Tibial nerve (tissue), 4 donors: ENCODE measurements at regions not wholly inside any gene's neighbourhood (a gene's known extent, or its start where the extent isn't known, plus 50 kb on each side); places are given as distances from the start of the nearest gene placed in this dataset.

Experiments
- DNase-seq, 2 donors: peaks; one replicate each; pipeline ENCODE4 v3.0.0-alpha.2; 2019; ENCODE audit warnings: low spot score in 2 of 2
- H3K27ac ChIP-seq, 4 donors: fragments of 200-600 bp; sonication (generic) in 3 of 4; one replicate each; pipeline ENCODE4 v1.5.1; 2017 to 2019; ENCODE audit warnings: mild to moderate bottlenecking in 1 of 4
- H3K27me3 ChIP-seq, 2 donors: fragments of 200-600 bp; sonication (generic) in 1 of 2; one replicate each; pipeline versions ENCODE4 v1.5.1 to v1.6.0; 2017 to 2019
- H3K36me3 ChIP-seq, 3 donors: fragments of 200-600 bp; sonication (generic); one replicate each; pipeline ENCODE4 v1.5.1; 2018 to 2019
- H3K4me1 ChIP-seq, 4 donors: fragments of 200-600 bp; sonication (generic) in 3 of 4; one replicate each; pipeline ENCODE4 v1.5.1; 2017 to 2019
- H3K4me3 ChIP-seq, 4 donors: fragments of 200-600 bp; sonication (generic) in 3 of 4; one replicate each; pipeline ENCODE4 v1.5.1; 2017 to 2019; ENCODE audit warnings: mild to moderate bottlenecking in 1 of 4, moderate library complexity in 1 of 4
- H3K9me3 ChIP-seq, 4 donors: fragments of 200-600 bp; sonication (generic) in 3 of 4; one replicate each; pipeline ENCODE4 v1.5.1; 2017 to 2019
- EP300 ChIP-seq, 2 donors: sonication (generic); formaldehyde crosslinking; IDR thresholded peaks; one replicate each; pipeline ENCODE4 v1.6.1; 2017; ENCODE audit warnings: antibody characterized with exemption in 2 of 2, mild to moderate bottlenecking in 1 of 2
- POLR2A ChIP-seq, 2 donors: fragments of 450-650 bp; IDR thresholded peaks; one replicate each; pipeline ENCODE4 v1.6.1; 2017; ENCODE audit warnings: antibody characterized with exemption in 2 of 2, mild to moderate bottlenecking in 2 of 2, moderate library complexity in 2 of 2
- WGBS, 2 donors: methylation state at CpG; one replicate each; pipeline ENCODE4 v1.1.5; 2018; 5-methylcytosine and 5-hydroxymethylcytosine counted together
- TF ChIP-seq, protein P1 (sequence below), 5 experiments: fragments of 200-600 bp in 3 of 5; fragments of 450-650 bp in 2 of 5; sonication (generic) in 3 of 5; IDR thresholded peaks; one replicate each; pipeline ENCODE4 v1.5.1; 2016 to 2019; ENCODE audit warnings: antibody characterized with exemption in 5 of 5, mild to moderate bottlenecking in 3 of 5, moderate library complexity in 2 of 5

DNA sequence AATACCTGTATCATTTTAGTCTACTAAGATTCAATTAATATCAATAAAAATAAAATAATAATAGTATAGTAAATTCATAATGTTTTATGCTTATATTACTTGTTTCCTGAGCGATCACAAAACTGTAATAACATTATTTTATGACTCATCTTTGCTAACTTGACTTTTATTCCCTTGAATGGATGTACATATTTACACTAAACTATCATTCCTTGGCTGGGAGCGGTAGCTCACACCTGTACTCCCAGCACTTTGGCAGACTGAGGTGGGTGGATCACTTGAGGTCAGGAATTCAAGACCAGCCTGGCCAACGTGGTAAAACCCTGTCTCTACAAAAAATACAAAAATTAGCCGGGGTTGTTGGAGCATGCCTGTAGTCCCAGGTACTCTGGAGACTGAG lies 104.0 kb upstream of the SLC34A2 start:
- Histone ChIP-seq H3K4me1 (peaks cover 0 to 5% (median 0%) of the 10 kb centered on the region in 4 donors), H3K9me3 (peaks cover 0 to 5% (median 0%) of the 10 kb centered on the region in 4 donors), H3K27me3 (no peaks in the 10 kb centered on the region), H3K4me3 (no peak overlapping the region), H3K27ac (no peak overlapping the region), H3K36me3 (no peaks in the 10 kb centered on the region)
- TF ChIP-seq POLR2A (IDR thresholded peaks at IDR 0.05) = no peak
- TF ChIP-seq EP300 (IDR thresholded peaks at IDR 0.05) = no peak
- TF ChIP-seq, protein P1, sequence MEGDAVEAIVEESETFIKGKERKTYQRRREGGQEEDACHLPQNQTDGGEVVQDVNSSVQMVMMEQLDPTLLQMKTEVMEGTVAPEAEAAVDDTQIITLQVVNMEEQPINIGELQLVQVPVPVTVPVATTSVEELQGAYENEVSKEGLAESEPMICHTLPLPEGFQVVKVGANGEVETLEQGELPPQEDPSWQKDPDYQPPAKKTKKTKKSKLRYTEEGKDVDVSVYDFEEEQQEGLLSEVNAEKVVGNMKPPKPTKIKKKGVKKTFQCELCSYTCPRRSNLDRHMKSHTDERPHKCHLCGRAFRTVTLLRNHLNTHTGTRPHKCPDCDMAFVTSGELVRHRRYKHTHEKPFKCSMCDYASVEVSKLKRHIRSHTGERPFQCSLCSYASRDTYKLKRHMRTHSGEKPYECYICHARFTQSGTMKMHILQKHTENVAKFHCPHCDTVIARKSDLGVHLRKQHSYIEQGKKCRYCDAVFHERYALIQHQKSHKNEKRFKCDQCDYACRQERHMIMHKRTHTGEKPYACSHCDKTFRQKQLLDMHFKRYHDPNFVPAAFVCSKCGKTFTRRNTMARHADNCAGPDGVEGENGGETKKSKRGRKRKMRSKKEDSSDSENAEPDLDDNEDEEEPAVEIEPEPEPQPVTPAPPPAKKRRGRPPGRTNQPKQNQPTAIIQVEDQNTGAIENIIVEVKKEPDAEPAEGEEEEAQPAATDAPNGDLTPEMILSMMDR (IDR thresholded peaks at IDR 0.05) = no peak
- DNase-seq = no peak
- WGBS, 2 donors = 70 to 74% methylated on average over 4 of the region's 4 CpGs

DNA sequence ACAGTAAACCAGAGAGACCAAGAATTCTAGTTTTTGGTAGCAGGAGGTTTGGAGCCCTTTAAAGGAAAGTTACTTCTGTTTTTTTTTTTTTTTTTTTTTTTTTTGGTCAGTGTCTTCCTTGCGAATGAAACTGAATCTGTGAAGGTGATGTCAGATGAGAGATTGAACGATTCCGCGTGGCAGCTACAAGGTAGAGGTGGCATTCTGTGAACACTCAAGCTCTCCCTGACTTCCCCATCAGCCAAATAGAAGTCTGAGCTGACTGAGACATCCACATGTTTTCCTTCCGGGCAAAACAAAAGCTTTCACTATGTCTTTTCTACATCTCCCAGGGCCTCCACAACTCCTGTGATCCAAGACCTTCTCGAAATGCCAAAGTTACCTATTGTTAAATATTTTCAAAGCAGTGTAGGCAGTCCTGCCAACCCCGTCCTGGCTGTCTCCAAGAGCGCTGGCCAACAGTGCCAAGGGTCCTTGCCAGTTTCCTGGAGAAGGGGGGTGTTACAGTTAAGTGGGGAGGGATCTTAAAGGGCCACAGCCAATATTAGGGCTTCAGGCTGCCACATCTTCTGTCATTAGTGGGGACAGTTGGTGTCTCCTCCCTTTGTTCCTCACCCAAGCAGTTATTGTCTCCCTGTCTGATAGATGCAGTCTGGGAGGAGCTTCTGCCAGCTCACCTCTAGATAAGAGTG lies 102.9 kb upstream of the SLC34A2 start:
- DNase-seq = no peak
- Histone ChIP-seq H3K27ac (peak overlapping the region in 2 of 4 donors; percentile 31 to 36), H3K4me3 (no peak overlapping the region), H3K9me3 (peaks cover 0 to 5% (median 0%) of the 10 kb centered on the region in 4 donors), H3K36me3 (no peaks in the 10 kb centered on the region), H3K4me1 (peaks cover 0 to 5% (median 0%) of the 10 kb centered on the region in 4 donors), H3K27me3 (no peaks in the 10 kb centered on the region)
- TF ChIP-seq, protein P1 (IDR thresholded peaks at IDR 0.05) = no peak
- TF ChIP-seq POLR2A (IDR thresholded peaks at IDR 0.05) (no peak), EP300 (IDR thresholded peaks at IDR 0.05) (no peak)
- 45 to 52% methylated on average over 8 of the region's 8 CpGs for WGBS, 2 donors

DNA sequence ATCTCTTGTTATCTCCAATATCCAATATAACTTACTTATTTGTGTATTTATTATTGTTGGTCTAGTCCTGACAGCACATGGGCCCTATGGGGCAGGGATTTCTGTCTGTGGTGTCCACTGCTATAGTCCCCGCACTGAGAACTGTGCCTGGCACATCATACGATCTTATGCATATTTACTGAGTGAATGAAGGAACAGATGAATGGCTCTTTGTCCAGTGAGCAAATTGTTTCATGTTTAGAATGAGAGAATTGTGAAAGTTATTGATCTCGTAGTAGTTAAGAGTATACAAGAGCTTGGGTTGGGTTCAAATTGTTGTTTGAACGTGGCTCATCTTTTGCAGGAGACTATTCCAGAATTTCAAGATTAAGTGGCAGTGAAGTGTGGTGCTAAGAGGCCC lies 96.1 kb upstream of the SLC34A2 start:
- H3K27ac ChIP-seq = no peak overlapping the region
- no peaks in the 10 kb centered on the region for H3K36me3 ChIP-seq
- WGBS, 2 donors = 49 to 53% methylated on average over 4 of the region's 4 CpGs
- TF ChIP-seq EP300 (IDR thresholded peaks at IDR 0.05) = no peak
- TF ChIP-seq, protein P1 (IDR thresholded peaks at IDR 0.05) = no peak
- TF ChIP-seq POLR2A (IDR thresholded peaks at IDR 0.05) = no peak
- no peaks in the 10 kb centered on the region for H3K4me1 ChIP-seq
- no peak for DNase-seq
- no peak overlapping the region for H3K4me3 ChIP-seq
- no peaks in the 10 kb centered on the region for H3K9me3 ChIP-seq
- no peaks in the 10 kb centered on the region for H3K27me3 ChIP-seq

DNA sequence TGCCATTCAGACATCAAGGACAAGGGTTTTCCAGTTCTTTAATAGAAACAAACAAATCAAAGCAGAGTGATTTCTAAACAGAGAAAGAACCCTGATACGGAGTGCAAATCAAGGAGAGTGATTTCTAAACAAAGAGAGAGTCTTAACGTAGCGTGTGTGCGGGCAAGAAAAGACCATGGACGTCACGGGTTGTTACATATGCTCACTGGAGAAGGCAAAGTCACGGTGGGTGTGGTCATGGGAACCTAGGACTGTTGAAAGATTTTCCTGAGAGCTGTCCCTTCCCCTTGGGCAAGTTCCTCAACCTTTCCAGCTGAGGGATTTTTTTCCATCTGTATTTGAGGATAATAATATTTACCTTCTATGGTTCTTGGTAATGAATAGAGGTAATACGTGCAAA lies 95.0 kb upstream of the SLC34A2 start:
- Histone ChIP-seq H3K4me3 (no peak overlapping the region), H3K9me3 (no peaks in the 10 kb centered on the region), H3K27ac (no peak overlapping the region), H3K27me3 (no peaks in the 10 kb centered on the region), H3K4me1 (no peaks in the 10 kb centered on the region), H3K36me3 (no peaks in the 10 kb centered on the region)
- no peak for DNase-seq
- 57 to 61% methylated on average over 8 of the region's 8 CpGs for WGBS, 2 donors
- TF ChIP-seq EP300 (IDR thresholded peaks at IDR 0.05) = no peak
- TF ChIP-seq, protein P1 (IDR thresholded peaks at IDR 0.05) = no peak
- TF ChIP-seq POLR2A (IDR thresholded peaks at IDR 0.05) = no peak

DNA sequence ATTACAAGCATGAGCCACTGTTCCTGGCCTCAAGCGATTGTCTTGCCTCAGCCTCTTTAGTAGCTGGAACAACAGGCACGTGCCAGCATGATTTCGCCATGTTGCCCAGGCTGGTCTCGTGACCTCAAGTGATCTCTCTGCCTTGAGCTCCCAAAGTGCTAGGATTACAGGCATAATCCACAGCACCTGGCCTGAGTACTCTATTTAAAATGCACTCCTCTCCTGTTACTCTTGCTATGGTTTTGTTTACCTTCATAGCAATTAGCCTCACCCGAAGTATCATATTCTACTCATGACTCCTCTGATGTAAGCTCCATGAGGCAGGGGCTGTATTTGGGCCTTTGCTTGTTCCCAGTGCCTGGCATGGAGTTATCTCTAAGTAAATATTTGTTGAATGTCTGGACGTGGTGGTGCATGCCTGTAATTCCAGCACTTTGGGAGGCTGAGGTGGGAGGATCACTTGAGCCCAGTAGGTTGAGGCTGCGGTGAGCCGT lies 92.5 kb upstream of the SLC34A2 start:
- DNase-seq = no peak
- H3K36me3 ChIP-seq = no peaks in the 10 kb centered on the region
- WGBS, 2 donors = 72 to 78% methylated on average over 8 of the region's 8 CpGs
- H3K27ac ChIP-seq = no peak overlapping the region
- H3K27me3 ChIP-seq = no peaks in the 10 kb centered on the region
- H3K4me1 ChIP-seq = no peaks in the 10 kb centered on the region
- TF ChIP-seq, protein P1 (IDR thresholded peaks at IDR 0.05) = no peak
- TF ChIP-seq EP300 (IDR thresholded peaks at IDR 0.05) (no peak), POLR2A (IDR thresholded peaks at IDR 0.05) (no peak)
- no peaks in the 10 kb centered on the region for H3K9me3 ChIP-seq
- no peak overlapping the region for H3K4me3 ChIP-seq
